ENCODE measurements at regions not wholly inside any gene's neighbourhood (a gene's known extent, or its start where the extent isn't known, plus 50 kb on each side); places are given as distances from the start of the nearest gene placed in this dataset.

GRCh38 chr9:17929506-17929905 is 350.6 kb downstream of the SH3GL2 start:
- TF ChIP-seq, protein P1, sequence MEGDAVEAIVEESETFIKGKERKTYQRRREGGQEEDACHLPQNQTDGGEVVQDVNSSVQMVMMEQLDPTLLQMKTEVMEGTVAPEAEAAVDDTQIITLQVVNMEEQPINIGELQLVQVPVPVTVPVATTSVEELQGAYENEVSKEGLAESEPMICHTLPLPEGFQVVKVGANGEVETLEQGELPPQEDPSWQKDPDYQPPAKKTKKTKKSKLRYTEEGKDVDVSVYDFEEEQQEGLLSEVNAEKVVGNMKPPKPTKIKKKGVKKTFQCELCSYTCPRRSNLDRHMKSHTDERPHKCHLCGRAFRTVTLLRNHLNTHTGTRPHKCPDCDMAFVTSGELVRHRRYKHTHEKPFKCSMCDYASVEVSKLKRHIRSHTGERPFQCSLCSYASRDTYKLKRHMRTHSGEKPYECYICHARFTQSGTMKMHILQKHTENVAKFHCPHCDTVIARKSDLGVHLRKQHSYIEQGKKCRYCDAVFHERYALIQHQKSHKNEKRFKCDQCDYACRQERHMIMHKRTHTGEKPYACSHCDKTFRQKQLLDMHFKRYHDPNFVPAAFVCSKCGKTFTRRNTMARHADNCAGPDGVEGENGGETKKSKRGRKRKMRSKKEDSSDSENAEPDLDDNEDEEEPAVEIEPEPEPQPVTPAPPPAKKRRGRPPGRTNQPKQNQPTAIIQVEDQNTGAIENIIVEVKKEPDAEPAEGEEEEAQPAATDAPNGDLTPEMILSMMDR (IDR thresholded peaks at IDR 0.05): no peak
- no peak for TF ChIP-seq POLR2A (IDR thresholded peaks at IDR 0.05)
- no peak for TF ChIP-seq EP300 (IDR thresholded peaks at IDR 0.05)
- H3K9me3 ChIP-seq: no peaks in the 10 kb centered on the region
- H3K27ac ChIP-seq: no peak overlapping the region
- H3K4me1 ChIP-seq: no peaks in the 10 kb centered on the region
- 73 to 82% methylated on average over 2 of the region's 2 CpGs for WGBS, 2 donors
- H3K27me3 ChIP-seq: no peaks in the 10 kb centered on the region
- no peak overlapping the region for H3K4me3 ChIP-seq
- no peak for DNase-seq (ENCODE audit: low spot score in 2 of 2)
- no peaks in the 10 kb centered on the region for H3K36me3 ChIP-seq

DNA sequence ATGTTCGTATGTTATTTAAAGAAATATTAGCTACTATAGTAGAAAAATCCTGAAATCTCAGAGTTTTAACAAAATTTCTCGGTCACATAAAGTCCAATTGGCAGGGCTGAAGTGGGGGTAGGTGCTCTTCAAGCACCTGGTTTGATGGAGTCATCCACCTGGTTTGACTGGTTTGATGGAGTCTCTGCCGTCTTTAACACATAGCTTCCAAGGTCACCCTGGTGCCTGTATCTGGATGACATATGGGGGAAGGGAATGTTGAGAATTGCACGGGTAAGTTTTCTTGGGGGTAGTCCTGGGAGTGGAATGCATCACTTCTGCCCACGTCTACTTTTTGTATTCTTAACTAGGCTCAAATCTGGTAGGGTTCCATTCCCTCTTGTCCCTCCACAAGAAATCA is 351.2 kb downstream of the SH3GL2 start:
- no peaks in the 10 kb centered on the region for H3K36me3 ChIP-seq
- no peak for DNase-seq (ENCODE audit: low spot score in 2 of 2)
- no peak overlapping the region for H3K27ac ChIP-seq
- no peak for TF ChIP-seq POLR2A (IDR thresholded peaks at IDR 0.05)
- no peak for TF ChIP-seq EP300 (IDR thresholded peaks at IDR 0.05)
- TF ChIP-seq, protein P1 (IDR thresholded peaks at IDR 0.05): no peak
- H3K27me3 ChIP-seq: no peaks in the 10 kb centered on the region
- H3K4me3 ChIP-seq: no peak overlapping the region
- 85 to 87% methylated on average over 5 of the region's 5 CpGs for WGBS, 2 donors
- no peaks in the 10 kb centered on the region for H3K4me1 ChIP-seq
- H3K9me3 ChIP-seq: no peaks in the 10 kb centered on the region

- no peak overlapping the region for H3K27ac ChIP-seq
- H3K4me3 ChIP-seq: no peak overlapping the region
- H3K4me1 ChIP-seq: no peaks in the 10 kb centered on the region
- no peaks in the 10 kb centered on the region for H3K27me3 ChIP-seq
- TF ChIP-seq EP300 (IDR thresholded peaks at IDR 0.05): no peak
- no peak for TF ChIP-seq POLR2A (IDR thresholded peaks at IDR 0.05)
- TF ChIP-seq, protein P1 (IDR thresholded peaks at IDR 0.05): no peak
- H3K9me3 ChIP-seq: no peaks in the 10 kb centered on the region
- WGBS, 2 donors: 80 to 81% methylated on average over 7 of the region's 7 CpGs
- H3K36me3 ChIP-seq: no peaks in the 10 kb centered on the region
- DNase-seq (ENCODE audit: low spot score in 2 of 2): no peak
Observed at GRCh38 chr9:17936365-17936764, 357.5 kb downstream of the SH3GL2 start.

GRCh38 chr9:17938035-17938655 is 359.3 kb downstream of the SH3GL2 start:
- H3K9me3 ChIP-seq: no peaks in the 10 kb centered on the region
- H3K36me3 ChIP-seq: no peaks in the 10 kb centered on the region
- H3K4me1 ChIP-seq: no peaks in the 10 kb centered on the region
- 70% methylated on average over 8 of the region's 8 CpGs for WGBS, 2 donors
- DNase-seq (ENCODE audit: low spot score in 2 of 2): no peak
- no peak overlapping the region for H3K4me3 ChIP-seq
- TF ChIP-seq POLR2A (IDR thresholded peaks at IDR 0.05): no peak
- no peak for TF ChIP-seq EP300 (IDR thresholded peaks at IDR 0.05)
- TF ChIP-seq, protein P1 (IDR thresholded peaks at IDR 0.05): no peak
- H3K27ac ChIP-seq: no peak overlapping the region
- H3K27me3 ChIP-seq: no peaks in the 10 kb centered on the region

DNA sequence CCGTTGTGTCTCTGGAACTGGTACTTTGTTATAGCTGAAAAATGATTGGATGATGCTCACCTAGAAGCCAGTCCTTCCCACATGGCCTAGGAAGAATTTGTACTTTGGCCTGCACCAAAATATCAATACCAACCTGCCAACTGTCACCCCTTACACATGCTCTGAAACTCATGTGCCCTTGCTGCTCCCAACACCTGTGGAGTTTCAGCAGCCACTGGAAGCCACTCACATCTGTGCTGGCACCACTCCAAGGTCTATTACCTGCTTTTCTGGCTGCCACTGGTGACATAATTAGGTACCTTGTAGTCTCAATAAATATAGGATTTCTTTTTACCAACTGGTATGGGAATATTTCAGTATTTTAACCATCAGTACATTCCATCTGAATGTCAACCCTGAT is 363.6 kb downstream of the SH3GL2 start:
- TF ChIP-seq EP300 (IDR thresholded peaks at IDR 0.05) (no peak), POLR2A (IDR thresholded peaks at IDR 0.05) (no peak)
- TF ChIP-seq, protein P1 (IDR thresholded peaks at IDR 0.05): no peak
- no peaks in the 10 kb centered on the region for H3K4me1 ChIP-seq
- no peak overlapping the region for H3K4me3 ChIP-seq
- H3K27me3 ChIP-seq: no peaks in the 10 kb centered on the region
- H3K9me3 ChIP-seq: no peaks in the 10 kb centered on the region
- DNase-seq (ENCODE audit: low spot score in 2 of 2): no peak
- 85 to 91% methylated on average over 1 of the region's 1 CpG for WGBS, 2 donors
- no peaks in the 10 kb centered on the region for H3K36me3 ChIP-seq
- H3K27ac ChIP-seq: no peak overlapping the region

Data from tibial nerve (tissue), 4 donors.